OCI-LY7 (cell line): ENCODE measurements at regions not wholly inside any gene's neighbourhood (a gene's known extent, or its start where the extent isn't known, plus 50 kb on each side); places are given as distances from the start of the nearest gene placed in this dataset.

Experiments used
- BruUV-seq: library from RNA; stranded (reverse); fragments of 400-500 nt; replicated peaks from 2 replicates; lab custom pipeline; 2021; lab: Mats Ljungman, UMichigan
- CTCF ChIA-PET: fragments of 300-600 bp; sonication (Branson Sonifier 250); formaldehyde crosslinking; loops from one replicate; lab custom pipeline; 2022; ENCODE audit warnings: antibody characterized with exemption; ENCODE audit not compliant: unreplicated experiment; lab: Charles Lee
- POLR2A ChIA-PET: fragments of 300-600 bp; sonication (Branson Sonifier 250); formaldehyde crosslinking; loops from one replicate; lab custom pipeline; 2022; ENCODE audit warnings: antibody characterized with exemption; lab: Charles Lee
- DNase-seq: peaks from one replicate; pipeline ENCODE4 v3.0.0-alpha.2; 2015; ENCODE audit warnings: low spot score
- H2AFZ ChIP-seq: fragments of 200-600 bp; sonication (generic), shearing (Covaris generic); 2 replicates; pipeline ENCODE4 v1.6.1; 2014; ENCODE audit warnings: mild to moderate bottlenecking, antibody characterized with exemption, low read length, moderate library complexity
- H3K27ac ChIP-seq: fragments of 200-600 bp; sonication (generic); 2 replicates; pipeline ENCODE4 v1.5.1; 2014; ENCODE audit warnings: mixed run types, low read depth, mild to moderate bottlenecking, moderate library complexity, low read length, inconsistent platforms; ENCODE audit not compliant: poor library complexity, severe bottlenecking
- H3K36me3 ChIP-seq: fragments of 200-600 bp; sonication (generic); 2 replicates; pipeline ENCODE4 v1.6.1; 2014; ENCODE audit warnings: mild to moderate bottlenecking, antibody characterized with exemption, low read length, moderate library complexity, mixed read lengths; ENCODE audit not compliant: insufficient read depth
- H3K4me1 ChIP-seq: fragments of 200-600 bp; sonication (generic); 2 replicates; pipeline ENCODE4 v1.5.1; 2014; ENCODE audit warnings: mild to moderate bottlenecking, low read length; ENCODE audit not compliant: insufficient read depth, poor library complexity, severe bottlenecking
- H3K4me2 ChIP-seq: fragments of 200-600 bp; sonication (generic); 2 replicates; pipeline ENCODE4 v1.6.1; 2014; ENCODE audit warnings: mild to moderate bottlenecking, low read length
- H3K4me3 ChIP-seq: fragments of 200-600 bp; sonication (generic); 2 replicates; pipeline ENCODE4 v1.5.1; 2014; ENCODE audit warnings: mild to moderate bottlenecking, low read depth, low read length; ENCODE audit not compliant: poor library complexity, severe bottlenecking
- H3K79me2 ChIP-seq: fragments of 200-600 bp; sonication (generic); 2 replicates; pipeline ENCODE4 v1.6.1; 2016; ENCODE audit warnings: low read depth, mild to moderate bottlenecking, low read length, moderate library complexity, mixed read lengths; ENCODE audit not compliant: insufficient read depth
- H3K9me2 ChIP-seq: fragments of 200-600 bp; sonication (generic); 2 replicates; pipeline ENCODE4 v1.6.1; 2016; ENCODE audit warnings: mild to moderate bottlenecking, low read length, mixed read lengths; ENCODE audit not compliant: insufficient read depth
- H3K9me3 ChIP-seq: fragments of 200-600 bp; sonication (generic); 2 replicates; pipeline ENCODE4 v1.6.1; 2014; ENCODE audit warnings: mild to moderate bottlenecking, mixed run types, low read length, mixed read lengths
- H4K20me1 ChIP-seq: fragments of 200-600 bp; sonication (generic); 2 replicates; pipeline ENCODE4 v1.6.1; 2014; ENCODE audit warnings: mild to moderate bottlenecking, antibody characterized with exemption, low read length, moderate library complexity, mixed read lengths; ENCODE audit not compliant: insufficient read depth
- CTCF ChIP-seq: fragments of 200-600 bp; sonication (generic); conservative IDR thresholded peaks from 2 replicates; pipeline ENCODE4 v1.5.1; 2014; ENCODE audit warnings: mild to moderate bottlenecking, antibody characterized with exemption, low read length, moderate library complexity, mixed read lengths
- EZH2phosphoT487 ChIP-seq: fragments of 200-600 bp; sonication (generic); IDR thresholded peaks from 2 replicates; pipeline ENCODE4 v1.6.1; 2018; ENCODE audit warnings: low read depth, borderline replicate concordance, mild to moderate bottlenecking, mixed run types, antibody characterized with exemption, low read length, moderate library complexity, mixed read lengths
- intact Hi-C: fragments of 100-400 bp; cut with micrococcal nuclease; formaldehyde crosslinking; loops from one replicate; pipeline ENCODE4 v1.10.0; 2022; ENCODE audit not compliant: unreplicated experiment

- no TSS peak for BruUV-seq
- Histone ChIP-seq H3K9me2 (no peaks in the 10 kb centered on the region), H4K20me1 (no peaks in the 10 kb centered on the region), H3K36me3 (no peaks in the 10 kb centered on the region), H2AFZ (no peak overlapping the region), H3K4me2 (no peak overlapping the region), H3K9me3 (no peaks in the 10 kb centered on the region), H3K27ac (no peak overlapping the region), H3K4me1 (no peaks in the 10 kb centered on the region), H3K4me3 (no peak overlapping the region), H3K79me2 (no peaks in the 10 kb centered on the region)
- CTCF ChIA-PET = interaction anchor here (0.5 kb wide), 1 partner anchor 11 kb away, joined by 3 read pairs; no protein-coding TSS in a partner anchor
- no peak for TF ChIP-seq CTCF
- POLR2A ChIA-PET = interaction anchor here (0.8 to 1.1 kb wide), 3 partner anchors 12 to 317 kb away, joined by 3 read pairs; no protein-coding TSS in a partner anchor
- no peak for DNase-seq
- intact Hi-C loops = no loop called here
Measured at GRCh38 chr1:222443566-222443965, 104.3 kb downstream of the HHIPL2 start.

- Histone ChIP-seq H3K4me2 (no peak overlapping the region), H3K9me3 (no peaks in the 10 kb centered on the region), H3K4me3 (no peak overlapping the region), H4K20me1 (no peaks in the 10 kb centered on the region), H3K27ac (no peak overlapping the region), H3K4me1 (no peaks in the 10 kb centered on the region), H3K79me2 (no peaks in the 10 kb centered on the region), H3K36me3 (no peaks in the 10 kb centered on the region), H2AFZ (no peak overlapping the region), H3K9me2 (no peaks in the 10 kb centered on the region)
- ChIA-PET POLR2A (no interaction called here), CTCF (no interaction called here)
- BruUV-seq = no TSS peak
- TF ChIP-seq EZH2phosphoT487 (no peak), CTCF (no peak)
- DNase-seq = no peak
- intact Hi-C loops = no loop called here
Measured at GRCh38 chr1:222441066-222441465, 106.8 kb downstream of the HHIPL2 start.

GRCh38 chr1:222424826-222425225 lies 123.1 kb downstream of the HHIPL2 start:
- intact Hi-C loops = no loop called here
- H3K4me3 ChIP-seq = no peak overlapping the region
- H3K4me2 ChIP-seq = no peak overlapping the region
- POLR2A ChIA-PET = interaction anchor here (0.6 kb wide), 1 partner anchor 416 kb away, joined by 4 read pairs; no protein-coding TSS in a partner anchor
- H3K4me1 ChIP-seq = no peaks in the 10 kb centered on the region
- no peaks in the 10 kb centered on the region for H3K36me3 ChIP-seq
- TF ChIP-seq EZH2phosphoT487 (no peak), CTCF (no peak)
- no peaks in the 10 kb centered on the region for H4K20me1 ChIP-seq
- no peak overlapping the region for H2AFZ ChIP-seq
- H3K9me3 ChIP-seq = no peaks in the 10 kb centered on the region
- H3K9me2 ChIP-seq = no peaks in the 10 kb centered on the region
- H3K79me2 ChIP-seq = no peaks in the 10 kb centered on the region
- no TSS peak for BruUV-seq
- H3K27ac ChIP-seq = no peak overlapping the region
- no peak for DNase-seq
- CTCF ChIA-PET = no interaction called here
